Stimulated activated CD8-positive, alpha-beta memory T cell treated with anti-CD3 and anti-CD28 coated beads, Interleukin-12 subunit alpha, Interleukin-12 subunit beta, amount 100 ng/mL, for 24 hours (primary cell): ENCODE measurements at regions not wholly inside any gene's neighbourhood (a gene's known extent, or its start where the extent isn't known, plus 50 kb on each side); places are given as distances from the start of the nearest gene placed in this dataset.

Experiments used
- DNase-seq: peaks from one replicate; pipeline ENCODE4 v3.0.0-alpha.2; 2020; ENCODE audit errors: extremely low read depth

- DNase-seq = no peak
These were observed 829.0 kb upstream of the SALL3 start for GRCh38 chr18:78150590-78150989.

GRCh38 chr18:78151234-78151633 is 828.4 kb upstream of the SALL3 start:
- no peak for DNase-seq

DNA sequence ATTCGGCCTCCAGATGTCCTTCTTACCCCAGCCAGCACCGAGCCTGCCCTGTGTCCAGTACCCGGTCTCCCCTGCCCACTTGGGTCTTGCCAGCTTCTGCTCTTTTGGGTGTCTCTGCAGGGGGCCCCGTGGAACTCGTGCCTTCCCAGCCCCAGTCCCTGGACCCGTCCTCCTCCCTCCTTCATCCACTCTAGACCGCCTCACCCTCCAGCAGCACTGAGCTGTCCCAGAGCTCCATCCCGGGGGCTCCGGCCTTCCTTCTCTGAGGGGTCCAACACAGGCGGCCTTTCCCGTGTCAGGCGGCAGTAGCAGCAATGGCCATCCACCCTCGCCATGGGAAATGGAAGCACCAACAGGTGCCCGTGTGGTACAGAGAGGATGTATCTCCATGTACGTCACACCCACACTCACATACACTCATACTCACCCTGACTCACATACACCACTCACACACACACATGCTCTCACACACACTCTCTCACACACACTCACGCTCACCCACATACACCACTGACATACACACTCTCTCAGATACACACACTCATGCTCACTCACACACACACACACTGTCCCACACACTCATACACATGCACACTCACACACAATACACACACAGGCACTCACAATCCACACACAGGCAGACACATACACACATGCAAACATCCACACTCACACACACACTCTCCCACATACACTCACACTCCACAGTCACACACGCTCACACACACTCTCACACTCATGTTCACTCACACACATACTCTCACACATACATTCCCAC is 827.5 kb upstream of the SALL3 start:
- DNase-seq = no peak

GRCh38 chr18:78153362-78153761 is 826.3 kb upstream of the SALL3 start:
- DNase-seq = no peak

DNA sequence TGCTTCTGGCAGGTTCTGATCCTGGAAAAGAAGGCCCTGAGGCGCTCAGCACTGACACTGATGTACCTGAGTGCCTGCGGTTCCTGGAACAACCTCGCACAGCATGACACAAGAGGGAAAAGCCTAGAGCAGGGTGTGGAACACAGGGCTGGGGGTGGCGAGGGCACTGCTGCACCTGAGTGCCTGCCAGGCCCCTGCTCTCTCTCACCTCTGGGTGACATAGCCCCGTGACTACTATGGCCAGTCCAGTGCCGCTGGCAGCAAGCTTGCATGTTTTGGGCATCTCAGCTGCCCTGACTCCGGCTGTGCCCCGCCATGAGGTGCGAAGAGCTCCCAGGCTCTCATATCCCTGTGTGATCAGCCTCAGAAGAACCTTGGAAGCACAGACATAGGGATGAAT is 825.2 kb upstream of the SALL3 start:
- DNase-seq = no peak

GRCh38 chr18:78154853-78155252 is 824.8 kb upstream of the SALL3 start:
- no peak for DNase-seq

GRCh38 chr18:78156466-78156865 is 823.2 kb upstream of the SALL3 start:
- no peak for DNase-seq

- DNase-seq = no peak
These were observed 820.7 kb upstream of the SALL3 start for GRCh38 chr18:78158943-78159342.

DNA sequence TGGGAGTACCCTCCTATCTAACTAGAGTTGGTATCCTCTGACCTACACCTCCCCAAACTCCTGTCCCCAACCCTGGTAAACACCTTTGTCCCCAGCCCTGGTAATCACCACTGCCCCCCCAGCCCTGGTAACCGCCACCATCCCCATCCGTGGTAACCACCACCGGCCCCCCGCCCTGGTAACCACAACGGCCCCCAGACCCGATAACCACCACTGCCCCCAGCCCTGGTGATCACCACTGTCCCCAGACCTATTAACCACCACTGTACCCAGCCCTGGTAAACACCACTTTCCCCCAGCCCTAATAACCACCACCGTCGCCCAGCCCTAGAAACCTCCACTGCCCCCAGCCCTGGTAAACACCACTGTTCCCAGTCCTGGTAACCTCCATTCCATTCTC is 820.2 kb upstream of the SALL3 start:
- DNase-seq = no peak

GRCh38 chr18:78160961-78161656 is 818.5 kb upstream of the SALL3 start:
- no peak for DNase-seq

DNA sequence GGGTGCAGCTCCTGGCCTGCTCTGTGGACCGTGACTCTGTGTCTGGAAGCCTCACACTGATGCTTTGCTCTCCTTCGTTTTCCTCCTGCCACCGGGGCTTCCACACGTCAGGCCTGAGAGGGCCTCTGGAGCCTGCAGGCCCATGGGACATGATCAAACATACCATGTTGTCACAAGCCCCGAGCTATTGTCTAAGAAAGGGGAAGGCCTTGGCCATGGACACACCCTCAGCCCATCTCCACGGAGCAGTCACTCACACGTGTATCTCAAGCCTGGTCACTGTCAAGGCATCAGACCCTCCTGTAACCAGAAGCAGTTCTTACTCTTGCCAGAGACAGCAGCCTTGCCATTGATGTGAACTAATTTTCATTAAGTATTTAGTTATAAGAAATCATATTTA is 814.1 kb upstream of the SALL3 start:
- DNase-seq = no peak

- DNase-seq = no peak
These were observed 811.1 kb upstream of the SALL3 start for GRCh38 chr18:78168526-78168925.

DNA sequence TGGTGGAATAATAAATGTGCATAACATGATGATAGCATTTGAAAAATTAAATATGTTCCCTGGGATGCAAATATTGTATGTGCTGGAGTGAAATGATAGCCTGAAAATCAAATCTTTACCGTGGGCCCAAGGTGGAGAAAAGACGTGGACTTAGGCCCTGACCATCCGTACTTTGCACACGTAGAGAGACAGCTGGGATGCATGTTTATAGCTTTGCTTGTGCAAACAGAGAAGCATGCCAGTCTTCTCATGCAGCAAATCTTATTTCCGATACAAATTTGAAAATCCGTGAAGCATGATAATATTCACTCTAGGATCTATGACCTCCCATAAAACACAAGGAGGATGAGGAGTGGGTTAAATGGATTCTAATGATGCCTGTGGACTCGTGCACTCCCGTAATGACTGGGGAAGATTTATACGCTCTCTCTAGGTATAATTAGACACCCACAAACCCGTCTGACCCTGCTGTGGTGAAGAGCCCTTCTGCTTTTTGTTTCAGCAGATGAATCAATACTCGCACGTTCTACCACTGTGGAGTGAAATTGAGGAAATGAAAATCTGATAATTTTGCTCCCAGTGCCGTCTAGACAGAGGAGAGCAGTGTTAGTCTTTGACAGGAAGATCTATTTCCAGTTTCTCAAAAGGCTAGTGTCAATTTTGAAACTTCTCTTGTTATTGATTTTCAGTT is 810.3 kb upstream of the SALL3 start:
- DNase-seq = no peak

DNA sequence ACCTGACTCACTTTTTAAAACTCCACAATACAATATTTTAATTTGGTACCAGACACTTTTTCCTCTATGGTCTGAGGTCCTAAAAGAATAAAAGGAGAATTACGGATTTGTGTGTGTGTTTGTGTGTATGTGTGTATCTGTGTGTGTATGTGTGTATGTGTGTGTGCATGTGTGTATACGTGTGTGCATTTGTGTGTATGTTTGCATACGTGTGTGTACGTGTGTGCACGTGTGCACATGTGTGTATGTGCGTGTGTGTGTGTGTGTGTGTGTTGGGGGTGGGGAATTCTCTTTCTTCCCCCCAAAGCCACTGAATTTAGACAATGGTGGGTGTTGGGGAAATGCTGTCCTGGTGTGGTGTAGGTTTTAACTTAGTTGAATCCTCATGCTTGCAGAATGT is 807.7 kb upstream of the SALL3 start:
- DNase-seq = no peak

GRCh38 chr18:78174737-78175136 is 804.9 kb upstream of the SALL3 start:
- no peak for DNase-seq

- DNase-seq = no peak
These were observed 800.8 kb upstream of the SALL3 start for GRCh38 chr18:78178812-78179211.

GRCh38 chr18:78180741-78181140 is 798.9 kb upstream of the SALL3 start:
- no peak for DNase-seq

DNA sequence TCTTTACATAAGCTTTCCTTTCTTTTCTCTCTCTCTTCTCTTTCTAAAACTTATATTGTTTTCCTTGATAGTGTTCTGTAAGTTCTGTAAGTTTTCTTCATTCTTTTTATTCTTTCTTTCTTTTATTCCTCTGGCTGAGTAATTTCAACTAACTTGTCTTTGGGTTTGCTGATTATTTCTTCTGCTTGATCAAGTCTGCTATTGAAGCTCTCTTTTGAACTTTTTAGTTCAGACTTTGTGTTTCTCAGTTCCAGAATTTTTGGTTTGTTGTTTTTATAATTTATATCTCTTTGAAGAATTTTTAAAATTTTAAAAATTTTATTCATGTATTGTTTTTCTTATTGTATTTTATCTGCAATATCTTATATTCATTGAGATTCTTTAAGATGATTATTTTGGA is 795.8 kb upstream of the SALL3 start:
- DNase-seq = no peak

GRCh38 chr18:78191276-78191675 is 788.3 kb upstream of the SALL3 start:
- no peak for DNase-seq

GRCh38 chr18:78192054-78192453 is 787.6 kb upstream of the SALL3 start:
- no peak for DNase-seq

GRCh38 chr18:78196280-78196679 is 783.3 kb upstream of the SALL3 start:
- no peak for DNase-seq

DNA sequence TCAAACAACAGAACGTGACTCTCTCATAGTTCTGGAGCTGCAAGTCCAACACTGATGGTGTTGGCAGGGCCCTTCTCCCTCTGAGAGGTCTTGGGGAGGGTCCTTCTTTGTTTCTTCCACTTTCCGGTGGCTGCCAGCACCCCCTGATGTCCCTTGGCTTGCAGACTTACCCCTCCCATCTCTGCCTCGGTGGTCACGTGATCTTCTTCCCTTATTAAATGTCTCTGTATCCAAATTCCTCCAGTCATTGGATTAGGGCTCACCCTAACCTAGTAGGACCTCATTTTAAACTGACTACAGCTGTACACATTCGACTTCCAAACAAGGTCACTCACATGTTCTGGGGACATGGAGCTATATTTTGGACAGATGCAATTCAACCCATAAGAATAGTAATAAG is 780.6 kb upstream of the SALL3 start:
- no peak for DNase-seq

DNA sequence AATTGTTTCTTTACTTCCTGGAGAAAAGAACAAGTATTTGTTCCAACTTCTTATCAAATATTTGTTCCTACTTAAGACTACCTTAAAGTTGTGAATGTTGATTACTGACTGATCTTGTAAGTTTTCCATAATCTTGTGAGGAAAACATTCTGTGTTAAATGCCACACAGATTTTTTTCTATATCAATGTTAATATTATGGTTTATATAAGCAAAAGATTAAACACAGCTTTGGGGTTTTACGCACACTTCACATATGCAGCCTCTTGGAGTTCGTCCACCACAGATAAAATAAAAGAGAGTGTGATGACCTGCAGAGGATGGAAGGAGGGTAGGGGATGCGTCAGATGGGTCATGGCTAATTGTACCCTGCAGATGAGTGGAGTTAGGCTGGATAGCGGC is 780.0 kb upstream of the SALL3 start:
- DNase-seq = no peak
